ENCODE measurements at regions not wholly inside any gene's neighbourhood (a gene's known extent, or its start where the extent isn't known, plus 50 kb on each side); places are given as distances from the start of the nearest gene placed in this dataset.

GRCh38 chr7:65317372-65317771 lies 56.3 kb upstream of the ZNF92 start:
- no peak for TF ChIP-seq EZH2 (IDR thresholded peaks at IDR 0.05; ENCODE audit: borderline replicate concordance, low read depth, low read length, poor library complexity, severe bottlenecking)
- TF ChIP-seq, protein P1, sequence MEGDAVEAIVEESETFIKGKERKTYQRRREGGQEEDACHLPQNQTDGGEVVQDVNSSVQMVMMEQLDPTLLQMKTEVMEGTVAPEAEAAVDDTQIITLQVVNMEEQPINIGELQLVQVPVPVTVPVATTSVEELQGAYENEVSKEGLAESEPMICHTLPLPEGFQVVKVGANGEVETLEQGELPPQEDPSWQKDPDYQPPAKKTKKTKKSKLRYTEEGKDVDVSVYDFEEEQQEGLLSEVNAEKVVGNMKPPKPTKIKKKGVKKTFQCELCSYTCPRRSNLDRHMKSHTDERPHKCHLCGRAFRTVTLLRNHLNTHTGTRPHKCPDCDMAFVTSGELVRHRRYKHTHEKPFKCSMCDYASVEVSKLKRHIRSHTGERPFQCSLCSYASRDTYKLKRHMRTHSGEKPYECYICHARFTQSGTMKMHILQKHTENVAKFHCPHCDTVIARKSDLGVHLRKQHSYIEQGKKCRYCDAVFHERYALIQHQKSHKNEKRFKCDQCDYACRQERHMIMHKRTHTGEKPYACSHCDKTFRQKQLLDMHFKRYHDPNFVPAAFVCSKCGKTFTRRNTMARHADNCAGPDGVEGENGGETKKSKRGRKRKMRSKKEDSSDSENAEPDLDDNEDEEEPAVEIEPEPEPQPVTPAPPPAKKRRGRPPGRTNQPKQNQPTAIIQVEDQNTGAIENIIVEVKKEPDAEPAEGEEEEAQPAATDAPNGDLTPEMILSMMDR (conservative IDR thresholded peaks at IDR 0.05; ENCODE audit: low read depth, low read length): no peak
- Histone ChIP-seq H3K27me3 (replicated peaks; ENCODE audit: insufficient read depth, low read depth, low read length, poor library complexity) (no peaks in the 10 kb centered on the region), H3K27ac (ENCODE audit: low read depth, low read length, poor library complexity, severe bottlenecking) (no peak overlapping the region), H3K4me3 (ENCODE audit: low read depth, low read length, poor library complexity, severe bottlenecking) (no peak overlapping the region), H3K9me3 (ENCODE audit: low read depth, low read length, poor library complexity, severe bottlenecking) (no peaks in the 10 kb centered on the region), H3K4me1 (ENCODE audit: insufficient read depth, low read length, poor library complexity, severe bottlenecking) (no peaks in the 10 kb centered on the region), H3K36me3 (ENCODE audit: insufficient read depth, low read length, poor library complexity, severe bottlenecking) (no peaks in the 10 kb centered on the region)
- CTCF ChIA-PET: no interaction called here
- POLR2A ChIA-PET (ENCODE audit: low non-redundant PET): no interaction called here
- no peak for DNase-seq (ENCODE audit: low spot score)
- BruUV-seq (replicated peaks): no TSS peak
- intact Hi-C loops (cut with micrococcal nuclease; ENCODE audit: unreplicated experiment): no loop called here

DNA sequence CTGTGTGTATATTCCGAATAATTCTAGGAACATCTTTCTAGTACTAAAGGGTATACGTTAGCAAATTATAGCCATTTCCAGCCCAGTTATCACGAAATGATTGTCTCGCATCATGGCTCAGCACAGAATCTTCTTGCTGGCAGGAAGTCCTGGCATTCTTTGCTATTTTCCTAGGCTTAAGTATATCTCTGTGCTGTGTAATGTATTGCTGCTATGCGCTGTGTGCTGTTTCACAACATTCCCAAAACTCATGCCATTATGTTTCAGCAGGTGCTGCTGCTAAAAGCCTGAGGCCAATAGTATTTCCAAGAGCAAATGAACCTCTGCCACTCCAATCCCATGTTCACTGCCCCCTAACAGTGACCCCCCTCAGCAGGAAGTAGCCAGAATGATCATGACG lies 62.9 kb upstream of the ZNF92 start:
- Histone ChIP-seq H3K4me1 (ENCODE audit: insufficient read depth, low read length, poor library complexity, severe bottlenecking) (no peaks in the 10 kb centered on the region), H3K27me3 (replicated peaks; ENCODE audit: insufficient read depth, low read depth, low read length, poor library complexity) (no peaks in the 10 kb centered on the region), H3K27ac (ENCODE audit: low read depth, low read length, poor library complexity, severe bottlenecking) (no peak overlapping the region), H3K9me3 (ENCODE audit: low read depth, low read length, poor library complexity, severe bottlenecking) (no peaks in the 10 kb centered on the region), H3K36me3 (ENCODE audit: insufficient read depth, low read length, poor library complexity, severe bottlenecking) (no peaks in the 10 kb centered on the region), H3K4me3 (ENCODE audit: low read depth, low read length, poor library complexity, severe bottlenecking) (no peak overlapping the region)
- no peak for DNase-seq (ENCODE audit: low spot score)
- BruUV-seq (replicated peaks): no TSS peak
- POLR2A ChIA-PET (ENCODE audit: low non-redundant PET): no interaction called here
- TF ChIP-seq EZH2 (IDR thresholded peaks at IDR 0.05; ENCODE audit: borderline replicate concordance, low read depth, low read length, poor library complexity, severe bottlenecking): no peak
- TF ChIP-seq, protein P1 (conservative IDR thresholded peaks at IDR 0.05; ENCODE audit: low read depth, low read length): no peak
- CTCF ChIA-PET: no interaction called here
- intact Hi-C loops (cut with micrococcal nuclease; ENCODE audit: unreplicated experiment): no loop called here

DNA sequence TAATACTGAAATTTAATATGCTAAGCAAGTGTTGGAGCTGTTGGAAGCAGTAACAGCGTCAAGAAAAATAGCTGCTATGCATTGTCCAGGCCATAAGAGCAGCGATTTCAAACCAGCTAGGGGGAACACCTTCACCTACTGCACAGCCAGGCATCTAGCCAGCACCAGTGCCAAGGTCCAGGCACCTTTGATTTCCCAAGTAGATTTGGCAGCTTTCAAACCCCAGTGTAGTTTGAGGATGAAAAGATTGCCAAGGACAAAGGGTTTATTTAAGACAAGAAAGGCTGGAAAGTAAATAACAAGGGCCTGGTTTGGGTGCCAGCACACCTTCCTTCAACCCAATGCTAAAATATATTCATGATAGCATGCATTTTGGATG lies 65.4 kb upstream of the ZNF92 start:
- intact Hi-C loops (cut with micrococcal nuclease; ENCODE audit: unreplicated experiment): loop anchor here (5.0 kb wide), 1 partner anchor 356 kb away; no protein-coding TSS in a partner anchor
- TF ChIP-seq EZH2 (IDR thresholded peaks at IDR 0.05; ENCODE audit: borderline replicate concordance, low read depth, low read length, poor library complexity, severe bottlenecking): no peak
- TF ChIP-seq, protein P1 (conservative IDR thresholded peaks at IDR 0.05; ENCODE audit: low read depth, low read length): no peak
- Histone ChIP-seq H3K4me3 (ENCODE audit: low read depth, low read length, poor library complexity, severe bottlenecking) (no peak overlapping the region), H3K36me3 (ENCODE audit: insufficient read depth, low read length, poor library complexity, severe bottlenecking) (no peaks in the 10 kb centered on the region), H3K9me3 (ENCODE audit: low read depth, low read length, poor library complexity, severe bottlenecking) (no peaks in the 10 kb centered on the region), H3K27ac (ENCODE audit: low read depth, low read length, poor library complexity, severe bottlenecking) (no peak overlapping the region), H3K27me3 (replicated peaks; ENCODE audit: insufficient read depth, low read depth, low read length, poor library complexity) (no peaks in the 10 kb centered on the region), H3K4me1 (ENCODE audit: insufficient read depth, low read length, poor library complexity, severe bottlenecking) (no peaks in the 10 kb centered on the region)
- no peak for DNase-seq (ENCODE audit: low spot score)
- BruUV-seq (replicated peaks): no TSS peak
- ChIA-PET POLR2A (ENCODE audit: low non-redundant PET) (no interaction called here), CTCF (interaction anchor here (0.5 to 1.0 kb wide), 3 partner anchors 61 to 92 kb away, joined by 4 to 5 read pairs (median 4); no protein-coding TSS in a partner anchor)

Data from A673 (cell line).